H9 (cell line): ENCODE measurements at regions not wholly inside any gene's neighbourhood (a gene's known extent, or its start where the extent isn't known, plus 50 kb on each side); places are given as distances from the start of the nearest gene placed in this dataset.

Source experiments
- DNase-seq: peaks from one replicate; pipeline ENCODE4 v3.0.0-alpha.2; 2017
- H2AFZ ChIP-seq: one replicate; pipeline ENCODE4 v1.6.1; 2013; ENCODE audit warnings: mild to moderate bottlenecking, low read length, control low read depth, moderate library complexity
- H2AK5ac ChIP-seq: 2 replicates; pipeline ENCODE4 v1.6.1; 2013; ENCODE audit warnings: low read length, control low read depth, mixed read lengths; ENCODE audit not compliant: insufficient read length
- H2BK120ac ChIP-seq: one replicate; pipeline ENCODE4 v1.6.1; 2013; ENCODE audit warnings: low read depth, mild to moderate bottlenecking, low read length, control low read depth, inconsistent platforms; ENCODE audit not compliant: poor library complexity, severe bottlenecking
- H2BK12ac ChIP-seq: 2 replicates; pipeline ENCODE4 v1.6.1; 2013; ENCODE audit warnings: low read length, control low read depth, mixed read lengths, low read depth; ENCODE audit not compliant: insufficient read length
- H2BK15ac ChIP-seq: 2 replicates; pipeline ENCODE4 v1.6.1; 2013; ENCODE audit warnings: low read depth, low read length, control low read depth
- H2BK20ac ChIP-seq: one replicate; pipeline ENCODE4 v1.6.1; 2013; ENCODE audit warnings: low read depth, mild to moderate bottlenecking, low read length, control low read depth, inconsistent platforms; ENCODE audit not compliant: poor library complexity, severe bottlenecking
- H2BK5ac ChIP-seq: 2 replicates; pipeline ENCODE4 v1.6.1; 2013; ENCODE audit warnings: low read length, control low read depth, mixed read lengths; ENCODE audit not compliant: insufficient read length
- H3K14ac ChIP-seq: 2 replicates; pipeline ENCODE4 v1.6.1; 2013; ENCODE audit warnings: low read length, control low read depth; ENCODE audit not compliant: insufficient read depth
- H3K18ac ChIP-seq: 2 replicates; pipeline ENCODE4 v1.6.1; 2013; ENCODE audit warnings: low read depth, mild to moderate bottlenecking, mixed read lengths, low read length, control low read depth; ENCODE audit not compliant: insufficient read length
- H3K23ac ChIP-seq: 2 replicates; pipeline ENCODE4 v1.6.1; 2013; ENCODE audit warnings: low read length, control low read depth, mixed read lengths, low read depth; ENCODE audit not compliant: insufficient read length
- H3K23me2 ChIP-seq: 2 replicates; pipeline ENCODE4 v1.6.1; 2013; ENCODE audit warnings: low read depth, mild to moderate bottlenecking, mixed read lengths, low read length, control low read depth; ENCODE audit not compliant: insufficient read length, poor library complexity, severe bottlenecking
- H3K27ac ChIP-seq: 2 replicates; pipeline ENCODE4 v1.5.1; 2013; ENCODE audit warnings: low read length, control low read depth, mixed read lengths, low read depth; ENCODE audit not compliant: insufficient read length
- H3K27me3 ChIP-seq: 2 replicates; pipeline ENCODE4 v1.6.1; 2013; ENCODE audit warnings: low read length, control low read depth, inconsistent platforms; ENCODE audit not compliant: insufficient read depth
- H3K4ac ChIP-seq: 2 replicates; pipeline ENCODE4 v1.6.1; 2013; ENCODE audit warnings: low read depth, mild to moderate bottlenecking, control low read depth, inconsistent platforms, low read length, moderate library complexity
- H3K4me1 ChIP-seq: 2 replicates; pipeline ENCODE4 v1.6.1; 2013; ENCODE audit warnings: low read length, control low read depth, inconsistent platforms; ENCODE audit not compliant: insufficient read depth
- H3K4me2 ChIP-seq: 2 replicates; pipeline ENCODE4 v1.6.1; 2013; ENCODE audit warnings: low read length, control low read depth, mixed read lengths; ENCODE audit not compliant: insufficient read length, insufficient read depth
- H3K56ac ChIP-seq: 2 replicates; pipeline ENCODE4 v1.6.1; 2013; ENCODE audit warnings: low read depth, mild to moderate bottlenecking, mixed read lengths, low read length, control low read depth; ENCODE audit not compliant: insufficient read length
- H3K79me1 ChIP-seq: 2 replicates; pipeline ENCODE4 v1.6.1; 2013; ENCODE audit warnings: low read depth, mild to moderate bottlenecking, moderate library complexity, low read length, control low read depth, inconsistent platforms; ENCODE audit not compliant: insufficient read depth, poor library complexity, severe bottlenecking
- H3K79me2 ChIP-seq: 2 replicates; pipeline ENCODE4 v1.6.1; 2013; ENCODE audit warnings: low read length, control low read depth, inconsistent platforms; ENCODE audit not compliant: insufficient read depth
- H3K9ac ChIP-seq: 2 replicates; pipeline ENCODE4 v1.6.1; 2013; ENCODE audit warnings: low read length, control low read depth, mixed read lengths; ENCODE audit not compliant: insufficient read length; ENCODE audit errors: extremely low read depth
- H3K9me3 ChIP-seq: one replicate; pipeline ENCODE4 v1.6.1; 2013; ENCODE audit warnings: low read depth, low read length, inconsistent platforms; ENCODE audit not compliant: control insufficient read depth
- H3T11ph ChIP-seq: one replicate; pipeline ENCODE4 v1.6.1; 2013; ENCODE audit warnings: mild to moderate bottlenecking, low read length, control low read depth, inconsistent platforms
- H4K20me1 ChIP-seq: one replicate; pipeline ENCODE4 v1.6.1; 2013; ENCODE audit not compliant: control insufficient read depth, insufficient read length, insufficient read depth
- H4K5ac ChIP-seq: 2 replicates; pipeline ENCODE4 v1.6.1; 2013; ENCODE audit warnings: low read depth, mild to moderate bottlenecking, mixed read lengths, low read length, control low read depth; ENCODE audit not compliant: insufficient read length
- H4K8ac ChIP-seq: replicated peaks from 2 replicates; pipeline ENCODE4 v1.6.1; 2013; ENCODE audit warnings: low read length, control low read depth, mixed read lengths, low read depth; ENCODE audit not compliant: insufficient read length
- H4K91ac ChIP-seq: 2 replicates; pipeline ENCODE4 v1.6.1; 2013; ENCODE audit warnings: low read depth, mild to moderate bottlenecking, moderate library complexity, mixed read lengths, low read length, control low read depth; ENCODE audit not compliant: insufficient read length
- H3K27ac Mint-ChIP-seq, 3 experiments: 2 replicates in 2 of 3; 3 replicates in 1 of 3; pipeline ENCODE4 v1.8.0; 2020 to 2021; ENCODE audit warnings: mixed read lengths in 3 of 3, mild to moderate bottlenecking in 1 of 3, moderate library complexity in 1 of 3
- H3K27me3 Mint-ChIP-seq: 2 replicates; pipeline ENCODE4 v1.8.0; 2021; ENCODE audit warnings: low read depth, mild to moderate bottlenecking, moderate library complexity, mixed read lengths
- H3K36me3 Mint-ChIP-seq, 3 experiments: 2 replicates in 2 of 3; 3 replicates in 1 of 3; pipeline ENCODE4 v1.8.0; 2020 to 2021; ENCODE audit warnings: low read depth in 3 of 3, mixed read lengths in 3 of 3; ENCODE audit not compliant: insufficient read depth in 1 of 3
- H3K4me1 Mint-ChIP-seq, 2 experiments: 2 replicates each; pipeline ENCODE4 v1.8.0; 2020; ENCODE audit warnings: mixed read lengths in 2 of 2
- H3K4me3 Mint-ChIP-seq, 2 experiments: 2 replicates in 1 of 2; 3 replicates in 1 of 2; pipeline ENCODE4 v1.8.0; 2020 to 2021; ENCODE audit warnings: mild to moderate bottlenecking in 2 of 2, mixed read lengths in 2 of 2, moderate library complexity in 1 of 2
- H3K9me3 Mint-ChIP-seq, 2 experiments: 2 replicates in 1 of 2; 3 replicates in 1 of 2; pipeline ENCODE4 v1.8.0; 2020; ENCODE audit warnings: mild to moderate bottlenecking in 2 of 2, mixed read lengths in 2 of 2, moderate library complexity in 1 of 2
- CTCF ChIP-seq: fragments of 200-600 bp; sonication (generic); conservative IDR thresholded peaks from 3 replicates; pipeline ENCODE4 v1.8.0; 2021; ENCODE audit warnings: antibody characterized with exemption, mild to moderate bottlenecking
- WGBS: extraction: QIAGEN DNeasy Blood & Tissue Kit; methylation state at CpG from one replicate; pipeline ENCODE4 v1.1.7; 2013; ENCODE audit warnings: missing lambda C conversion rate, low lambda C conversion rate, mixed read lengths; ENCODE audit not compliant: insufficient read length; ENCODE audit errors: extremely low coverage; 5-methylcytosine and 5-hydroxymethylcytosine counted together

- Histone ChIP-seq H2BK20ac (no peak overlapping the region), H2BK15ac (no peak overlapping the region), H2BK120ac (no peak overlapping the region), H3K9me3 (no peaks in the 10 kb centered on the region), H3K9ac (no peak overlapping the region), H3K4me1 (no peaks in the 10 kb centered on the region), H3T11ph (no peak overlapping the region), H3K79me1 (no peaks in the 10 kb centered on the region), H2AFZ (no peak overlapping the region), H2BK12ac (no peak overlapping the region), H3K14ac (no peak overlapping the region), H2BK5ac (no peak overlapping the region), H3K4me2 (no peak overlapping the region), H3K18ac (no peak overlapping the region), H4K91ac (no peak overlapping the region), H3K23ac (no peak overlapping the region), H3K79me2 (no peaks in the 10 kb centered on the region), H4K8ac (no peak overlapping the region), H2AK5ac (no peak overlapping the region), H4K5ac (no peak overlapping the region), H3K4ac (no peak overlapping the region), H4K20me1 (no peaks in the 10 kb centered on the region), H3K56ac (no peak overlapping the region), H3K27ac (no peak overlapping the region), H3K27me3 (no peaks in the 10 kb centered on the region), H3K23me2 (no peaks in the 10 kb centered on the region)
- Mint-ChIP-seq H3K27me3 (peaks cover 9% of the 10 kb centered on the region; the same call in 1 of the 2 replicates), H3K27ac (no peak overlapping the region), H3K9me3 (no peaks in the 10 kb centered on the region), H3K4me1 (peaks cover 22 to 33% of the 10 kb centered on the region in 2 experiments), H3K4me3 (no peak overlapping the region), H3K36me3 (no peaks in the 10 kb centered on the region)
- no peak for TF ChIP-seq CTCF
- no CpG with 5 or more reads among the region's 2 CpGs for WGBS
- DNase-seq, result no peak
Measured at GRCh38 chr5:152070591-152070990, 145.9 kb upstream of the GLRA1 start.
